GM10266 (cell line): ENCODE measurements at regions not wholly inside any gene's neighbourhood (a gene's known extent, or its start where the extent isn't known, plus 50 kb on each side); places are given as distances from the start of the nearest gene placed in this dataset.

ENCODE experiments used
- DNase-seq: peaks from one replicate; pipeline ENCODE4 v3.0.0; 2012; ENCODE audit errors: extremely low spot score
- TF ChIP-seq, protein P1 (sequence below): IDR thresholded peaks from 2 replicates; pipeline ENCODE4 v1.5.1; 2012; ENCODE audit warnings: mild to moderate bottlenecking, low read depth; ENCODE audit not compliant: control insufficient read depth, insufficient read depth; ENCODE audit errors: missing control alignments

DNA sequence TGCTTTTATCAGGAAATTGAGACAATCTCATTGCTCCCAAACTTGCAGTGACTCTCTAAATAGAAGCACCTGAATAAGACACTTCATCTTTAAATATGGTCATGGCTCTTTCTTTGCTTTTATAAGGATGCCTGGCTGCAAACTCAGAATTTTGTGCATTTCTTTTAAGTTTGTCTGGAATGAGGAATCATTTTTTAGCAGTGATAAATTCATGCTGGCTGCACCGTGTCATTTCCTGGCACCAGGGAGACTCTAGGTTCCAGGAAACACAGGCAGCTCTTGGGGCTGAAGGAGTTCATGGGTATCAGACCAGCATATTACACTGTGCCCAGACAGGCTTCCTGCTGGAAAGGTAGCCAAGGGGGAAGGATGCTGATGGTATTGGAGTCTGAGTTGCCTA, 109.9 kb downstream of the NUDT12 start:
- TF ChIP-seq, protein P1, sequence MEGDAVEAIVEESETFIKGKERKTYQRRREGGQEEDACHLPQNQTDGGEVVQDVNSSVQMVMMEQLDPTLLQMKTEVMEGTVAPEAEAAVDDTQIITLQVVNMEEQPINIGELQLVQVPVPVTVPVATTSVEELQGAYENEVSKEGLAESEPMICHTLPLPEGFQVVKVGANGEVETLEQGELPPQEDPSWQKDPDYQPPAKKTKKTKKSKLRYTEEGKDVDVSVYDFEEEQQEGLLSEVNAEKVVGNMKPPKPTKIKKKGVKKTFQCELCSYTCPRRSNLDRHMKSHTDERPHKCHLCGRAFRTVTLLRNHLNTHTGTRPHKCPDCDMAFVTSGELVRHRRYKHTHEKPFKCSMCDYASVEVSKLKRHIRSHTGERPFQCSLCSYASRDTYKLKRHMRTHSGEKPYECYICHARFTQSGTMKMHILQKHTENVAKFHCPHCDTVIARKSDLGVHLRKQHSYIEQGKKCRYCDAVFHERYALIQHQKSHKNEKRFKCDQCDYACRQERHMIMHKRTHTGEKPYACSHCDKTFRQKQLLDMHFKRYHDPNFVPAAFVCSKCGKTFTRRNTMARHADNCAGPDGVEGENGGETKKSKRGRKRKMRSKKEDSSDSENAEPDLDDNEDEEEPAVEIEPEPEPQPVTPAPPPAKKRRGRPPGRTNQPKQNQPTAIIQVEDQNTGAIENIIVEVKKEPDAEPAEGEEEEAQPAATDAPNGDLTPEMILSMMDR: no peak
- no peak for DNase-seq

DNA sequence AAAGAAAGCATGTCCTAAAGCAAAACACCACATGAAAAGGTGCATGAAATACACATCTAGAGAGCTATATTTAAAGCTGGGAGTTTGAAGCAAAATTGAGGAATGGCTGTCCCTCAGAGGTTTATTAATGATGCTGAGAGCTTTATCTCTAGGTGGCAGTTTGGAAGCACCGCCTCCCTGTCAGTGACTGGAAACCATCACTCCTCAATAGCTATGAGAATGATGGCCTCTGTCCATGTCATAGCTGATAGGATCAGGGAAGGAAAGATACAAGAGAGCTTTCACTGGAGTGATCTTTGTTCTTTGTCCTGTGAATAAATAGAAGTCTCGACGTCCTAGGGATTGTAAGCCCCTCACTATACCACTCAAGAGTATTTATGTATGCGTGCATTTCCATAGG, 110.5 kb downstream of the NUDT12 start:
- TF ChIP-seq, protein P1: no peak
- no peak for DNase-seq

- TF ChIP-seq, protein P1: no peak
- no peak for DNase-seq
Observed at GRCh38 chr5:103451261-103451660, 111.3 kb downstream of the NUDT12 start.

- TF ChIP-seq, protein P1: no peak
- DNase-seq: no peak
Observed at GRCh38 chr5:103450333-103451061, 112.1 kb downstream of the NUDT12 start.

DNA sequence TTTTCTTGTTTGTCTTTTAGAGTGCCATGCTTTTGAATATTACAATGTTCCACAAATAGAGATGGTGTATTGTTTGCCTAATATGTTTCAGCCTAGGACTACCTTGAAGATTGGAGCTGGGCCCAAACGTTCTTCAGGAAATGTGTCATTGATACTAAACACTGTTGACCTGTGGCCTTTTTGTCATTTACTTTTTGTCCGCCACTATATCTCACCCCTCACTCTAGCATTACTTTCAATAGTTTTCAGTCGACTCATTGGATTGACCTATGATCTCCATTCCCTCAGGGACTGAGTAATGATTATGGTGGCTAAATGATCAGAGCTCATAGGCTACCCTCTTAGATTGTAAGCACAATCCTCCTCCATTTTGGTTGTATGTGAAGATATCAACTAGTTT, 115.8 kb downstream of the NUDT12 start:
- TF ChIP-seq, protein P1: no peak
- DNase-seq: no peak

- TF ChIP-seq, protein P1: no peak
- DNase-seq: no peak
Observed at GRCh38 chr5:103445426-103446035, 117.1 kb downstream of the NUDT12 start.

DNA sequence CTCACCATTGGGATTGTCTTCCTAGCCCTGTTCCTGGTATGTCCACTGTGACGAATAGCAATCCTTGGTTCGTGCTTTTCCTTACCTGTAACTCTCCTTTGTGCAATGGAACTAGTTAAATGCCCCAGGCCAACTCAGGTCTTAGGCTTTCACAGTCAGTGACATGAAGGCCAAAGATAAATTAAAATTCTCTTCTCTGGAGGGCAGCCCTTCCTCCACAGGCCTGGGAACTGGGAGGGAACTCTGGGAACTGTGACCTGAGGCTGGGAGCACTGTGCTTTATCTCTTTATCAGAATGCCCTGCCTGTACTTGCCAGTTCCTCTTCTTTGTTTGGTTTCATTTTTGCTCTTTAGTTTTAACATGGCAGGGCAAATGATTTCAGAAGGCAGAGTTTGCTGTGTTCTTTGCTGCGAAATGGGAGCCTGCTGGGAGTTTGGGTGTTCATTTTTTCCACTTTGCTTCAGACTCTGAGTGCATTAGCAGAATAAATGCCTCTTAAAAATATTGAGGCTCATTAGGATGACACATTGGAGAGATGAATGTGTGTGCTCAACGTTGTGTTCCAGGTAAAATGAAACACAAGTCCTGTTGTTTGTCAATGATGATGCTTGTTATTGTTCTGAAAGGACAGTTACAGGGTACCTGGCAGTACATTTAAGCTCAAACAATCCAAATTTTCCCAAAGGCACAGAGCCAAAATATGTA, 118.1 kb downstream of the NUDT12 start:
- no peak for DNase-seq

More for the DNA sequence above, 118.1 kb downstream of the NUDT12 start:
- TF ChIP-seq, protein P1: no peak
